HUDEP-2 (cell line): ENCODE measurements at regions not wholly inside any gene's neighbourhood (a gene's known extent, or its start where the extent isn't known, plus 50 kb on each side); places are given as distances from the start of the nearest gene placed in this dataset.

Source experiments
- DNase-seq, 76 experiments: peaks; one replicate each; lab custom pipeline; 2025; ENCODE audit not compliant: unreplicated experiment in 76 of 76; lab: John Stamatoyannopoulos, UW

DNA sequence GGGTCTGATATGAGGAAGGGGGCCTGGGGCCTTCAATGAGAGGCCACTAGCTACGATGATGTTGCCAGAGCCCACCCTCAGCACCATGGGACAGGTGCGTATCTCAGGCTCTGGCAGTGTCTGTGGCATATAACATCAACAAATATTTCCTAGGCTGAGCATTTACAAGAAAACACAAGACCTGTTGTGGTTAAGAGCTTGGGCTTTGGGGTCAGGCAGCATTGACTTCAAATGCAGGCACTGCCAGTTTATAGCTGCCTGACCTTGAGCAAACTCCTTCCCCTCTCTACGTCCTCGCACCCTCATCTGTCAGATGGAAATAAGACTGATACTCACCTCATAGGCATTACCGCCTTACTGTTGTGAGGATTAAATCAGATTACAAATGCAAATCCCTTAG, 156.0 kb downstream of the KATNAL1 start:
- DNase-seq: no peak

- DNase-seq: no peak
Measured at GRCh38 chr13:30149248-30149647, 158.1 kb downstream of the KATNAL1 start.

- no peak for DNase-seq
Measured at GRCh38 chr13:30148786-30149185, 158.6 kb downstream of the KATNAL1 start.

DNA sequence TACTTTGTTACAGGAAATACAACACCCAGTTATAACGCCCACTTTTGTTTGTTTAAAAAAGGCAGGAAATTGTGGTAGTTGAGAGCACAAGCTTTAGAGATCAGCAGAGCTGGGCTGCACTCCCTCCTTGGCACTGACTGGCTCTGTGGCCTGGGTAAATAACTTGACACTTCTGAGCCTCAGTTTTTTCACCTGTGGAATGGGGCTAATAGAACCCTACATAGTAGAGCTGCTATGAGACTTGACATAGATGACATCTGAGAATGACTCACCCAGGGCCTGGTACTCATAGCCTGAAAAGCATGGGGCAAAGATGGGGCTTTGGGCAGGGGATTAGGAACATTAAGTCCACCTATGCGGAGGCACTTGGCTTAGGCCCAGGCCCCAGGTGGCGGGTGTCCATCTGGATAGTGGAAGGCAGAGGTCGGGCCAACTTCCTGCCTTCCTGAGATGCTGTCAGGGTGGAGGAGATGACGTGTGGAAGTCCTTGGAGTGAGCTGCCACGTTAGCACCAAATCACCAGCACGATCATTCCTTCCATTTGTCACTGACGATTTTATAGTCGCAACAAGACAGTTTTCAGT, 159.1 kb downstream of the KATNAL1 start:
- no peak for DNase-seq

- no peak for DNase-seq
Measured at GRCh38 chr13:30147421-30147820, 159.9 kb downstream of the KATNAL1 start.

- no peak for DNase-seq
Measured at GRCh38 chr13:30147015-30147414, 160.3 kb downstream of the KATNAL1 start.

DNA sequence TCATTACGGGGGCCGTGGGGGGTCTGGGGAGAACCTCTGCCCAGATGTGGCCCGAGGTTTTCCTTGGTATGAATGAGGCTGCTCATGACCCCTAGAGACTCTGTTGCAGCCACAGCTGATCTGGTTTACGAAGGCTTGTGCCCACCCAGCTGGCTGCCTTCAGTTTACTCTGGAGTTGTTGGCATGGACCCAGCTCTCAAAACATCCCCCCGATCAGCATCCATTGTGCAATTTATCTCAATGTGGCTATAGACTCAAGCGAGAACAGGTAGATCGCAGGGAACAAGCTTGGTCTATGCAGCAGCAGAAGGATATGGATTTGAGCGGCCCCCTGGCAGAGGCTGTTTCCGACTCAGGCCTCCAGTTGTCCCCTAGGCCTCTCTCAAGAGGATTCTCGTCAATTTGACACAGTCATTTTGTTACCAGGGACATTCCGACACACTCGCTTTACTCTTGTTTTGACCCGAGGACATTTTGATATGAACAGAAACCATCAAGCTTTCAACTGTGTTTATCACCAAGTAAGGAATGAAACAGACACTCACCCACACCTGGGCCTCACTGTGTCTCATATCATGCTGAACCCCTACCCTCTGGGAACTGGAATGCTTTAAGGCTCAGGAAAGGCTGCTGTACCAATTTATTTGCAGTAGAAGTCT, 161.5 kb downstream of the KATNAL1 start:
- no peak for DNase-seq

GRCh38 chr13:30143666-30144400, 163.5 kb downstream of the KATNAL1 start:
- DNase-seq: no peak

DNA sequence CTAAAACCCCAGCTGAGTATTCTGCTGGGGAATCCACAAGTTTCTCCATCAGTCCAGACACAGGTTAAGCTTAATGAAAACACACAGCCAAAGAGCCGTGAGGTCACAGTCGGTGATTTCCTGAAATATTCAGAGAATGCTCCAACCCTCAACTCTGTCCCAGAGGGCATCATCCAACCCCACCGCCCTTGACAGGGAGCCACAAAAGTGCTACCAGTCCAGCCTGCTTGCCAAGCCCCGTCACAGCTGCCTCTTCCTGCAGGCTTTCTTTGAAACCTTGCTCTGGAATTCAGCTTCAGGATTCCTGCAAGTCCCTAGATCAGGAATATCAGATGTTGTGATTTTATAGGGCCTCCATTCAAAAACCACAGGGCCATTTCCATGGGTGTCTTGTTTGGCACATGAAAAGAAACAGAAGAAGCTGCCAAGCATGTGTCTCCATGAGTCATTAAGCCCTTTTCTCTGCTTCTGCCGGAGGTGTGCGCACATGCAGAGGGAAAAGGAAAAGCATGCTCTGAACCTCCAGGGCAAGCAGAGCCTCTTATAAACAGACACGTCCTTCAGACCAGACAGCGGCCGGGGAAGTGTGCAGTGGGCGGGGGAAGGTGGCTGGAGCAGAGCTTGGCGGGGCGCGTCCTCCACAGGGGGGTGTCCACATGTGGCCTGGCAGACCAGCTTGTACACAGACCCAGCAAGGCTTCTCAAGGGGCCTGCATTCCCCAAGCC, 164.7 kb downstream of the KATNAL1 start:
- DNase-seq: no peak

GRCh38 chr13:30141775-30142485, 165.4 kb downstream of the KATNAL1 start:
- no peak for DNase-seq

DNA sequence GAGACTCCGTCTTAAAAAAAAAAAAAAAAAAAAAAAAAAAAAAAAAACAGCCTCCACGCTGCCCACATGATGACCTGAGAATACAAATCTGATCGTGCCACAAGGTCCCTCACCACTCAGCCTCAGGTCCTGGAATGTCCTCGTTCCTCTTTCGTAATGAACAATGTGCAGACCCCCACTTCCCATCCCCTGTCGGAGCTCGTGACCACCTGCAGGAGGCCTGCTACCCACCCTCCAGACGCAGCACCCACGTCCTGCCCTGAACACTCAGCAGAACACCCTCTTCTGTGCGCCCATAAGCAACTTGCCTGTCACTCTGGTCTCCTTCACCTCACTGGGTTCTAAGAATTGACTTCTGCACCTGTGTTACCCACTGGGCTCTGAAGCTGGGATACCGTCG, 166.4 kb downstream of the KATNAL1 start:
- no peak for DNase-seq

- DNase-seq: no peak
Measured at GRCh38 chr13:30138511-30138910, 168.8 kb downstream of the KATNAL1 start.

- DNase-seq: no peak
Measured at GRCh38 chr13:30135868-30136267, 171.5 kb downstream of the KATNAL1 start.

GRCh38 chr13:30135351-30135750, 172.0 kb downstream of the KATNAL1 start:
- no peak for DNase-seq

DNA sequence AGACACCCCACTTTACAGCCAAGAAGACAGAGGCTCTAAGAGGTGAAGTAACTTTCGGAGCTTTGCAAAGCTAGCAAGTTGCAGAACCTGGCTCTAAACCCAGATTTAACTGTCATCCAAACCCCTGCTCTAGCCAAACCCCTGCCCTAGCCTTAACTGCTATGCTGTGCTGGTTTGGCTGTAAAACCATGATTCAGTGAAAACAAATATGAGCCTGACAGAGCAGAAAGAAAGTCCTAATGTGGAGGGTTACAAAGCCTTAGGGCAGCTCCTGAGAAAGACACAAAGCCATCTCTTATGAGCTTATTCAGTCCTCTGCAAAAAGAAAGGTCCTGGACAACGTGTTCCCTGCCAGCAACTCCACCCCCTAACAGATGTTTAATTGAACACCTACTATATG, 172.8 kb downstream of the KATNAL1 start:
- no peak for DNase-seq

GRCh38 chr13:30133996-30134395, 173.4 kb downstream of the KATNAL1 start:
- DNase-seq: no peak

GRCh38 chr13:30133554-30133912, 173.8 kb downstream of the KATNAL1 start:
- DNase-seq: no peak

DNA sequence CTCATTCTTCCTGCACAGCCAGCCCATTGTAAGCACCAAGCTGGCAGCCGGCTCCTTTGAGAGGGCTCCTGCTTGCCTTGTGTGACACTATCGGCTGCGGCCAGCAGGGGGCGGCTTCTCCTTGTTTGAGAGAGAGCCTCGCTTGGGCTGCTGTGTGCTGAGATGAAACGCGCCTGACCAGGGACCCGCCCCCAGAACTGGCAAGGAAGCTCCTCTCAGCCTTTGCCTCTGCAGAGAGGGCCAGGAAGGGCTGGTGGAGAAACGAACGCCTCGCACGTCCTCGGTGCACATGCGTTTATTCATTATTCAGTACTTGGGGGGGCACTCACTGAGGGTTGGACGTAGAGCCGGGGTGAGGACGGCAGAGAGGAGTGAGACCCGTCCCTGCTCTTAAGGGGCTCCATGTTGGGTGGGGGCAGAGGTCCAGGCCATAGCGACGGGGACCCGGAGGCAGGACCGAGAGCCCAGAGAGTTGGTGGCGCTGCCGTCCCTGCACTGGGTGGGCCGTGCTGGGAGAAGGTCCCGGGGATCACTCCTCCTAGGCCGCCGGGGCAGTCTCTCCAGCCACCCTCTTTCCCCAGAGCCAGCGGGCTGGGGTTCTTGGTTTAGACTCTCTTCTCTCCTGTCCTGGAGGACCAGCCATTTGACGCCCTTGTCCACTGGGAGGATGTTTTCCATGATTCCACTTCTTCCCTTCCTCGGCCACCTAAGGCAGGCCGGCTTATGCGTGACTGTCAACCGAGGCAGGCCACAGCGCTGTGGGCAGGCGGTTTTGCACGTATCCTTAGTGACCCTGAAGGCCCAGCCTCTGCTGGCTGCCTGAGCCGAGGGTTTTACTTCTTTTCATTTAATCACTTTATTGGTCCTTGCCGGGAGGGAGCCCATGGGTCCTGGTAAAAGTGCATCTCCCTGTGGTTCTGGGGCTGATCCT, 174.5 kb downstream of the KATNAL1 start:
- peak; percentile 7 to 94 (median 82) for DNase-seq

DNA sequence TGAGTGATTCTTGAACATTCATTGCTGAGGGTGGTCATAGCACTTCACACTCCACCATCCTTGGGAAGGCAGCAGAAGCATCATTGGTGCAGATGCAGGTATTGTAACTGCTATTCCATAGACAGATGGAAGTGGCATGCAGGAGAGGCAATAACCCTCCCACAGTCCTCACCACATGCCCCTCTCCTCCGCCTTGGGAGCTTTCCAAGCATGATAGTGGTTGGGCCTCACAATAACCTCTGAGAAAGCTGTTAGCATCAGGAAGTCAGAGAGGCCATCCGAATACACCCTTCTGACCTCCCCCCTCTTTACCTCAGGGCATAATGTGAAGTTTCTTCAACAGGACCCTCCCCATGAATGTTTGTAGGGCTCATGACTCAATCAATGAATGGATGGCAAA, 177.9 kb downstream of the KATNAL1 start:
- no peak for DNase-seq

GRCh38 chr13:30128591-30128990, 178.8 kb downstream of the KATNAL1 start:
- no peak for DNase-seq
